ENCODE measurements at regions not wholly inside any gene's neighbourhood (a gene's known extent, or its start where the extent isn't known, plus 50 kb on each side); places are given as distances from the start of the nearest gene placed in this dataset.

- H3K9me3 ChIP-seq (ENCODE audit: low read depth) = no peaks in the 10 kb centered on the region
Measured at GRCh38 chr7:92982928-92983327, 134.9 kb downstream of the SAMD9 start.

GRCh38 chr7:92976931-92977330 lies 140.6 kb upstream of the CDK6 start:
- H3K27me3 ChIP-seq = no peaks in the 10 kb centered on the region
- H3K9me3 ChIP-seq (ENCODE audit: low read depth) = no peaks in the 10 kb centered on the region
- H3K4me1 ChIP-seq (ENCODE audit: low read depth) = no peaks in the 10 kb centered on the region
- no peak for DNase-seq (ENCODE audit: low read depth in 1 of 2, low spot score in 1 of 2)
- no peak overlapping the region for H3K27ac ChIP-seq
- H3K36me3 ChIP-seq = no peaks in the 10 kb centered on the region
- H3K4me3 ChIP-seq = no peak overlapping the region
- no peak for TF ChIP-seq CTCF (IDR thresholded peaks at IDR 0.05; ENCODE audit: low read depth, low read length)

More at GRCh38 chr7:92982928-92983327, 134.9 kb downstream of the SAMD9 start:
- Histone ChIP-seq H3K27ac (no peak overlapping the region), H3K4me3 (no peak overlapping the region), H3K36me3 (no peaks in the 10 kb centered on the region), H3K4me1 (ENCODE audit: low read depth) (no peaks in the 10 kb centered on the region), H3K27me3 (no peaks in the 10 kb centered on the region)
- no peak for DNase-seq (ENCODE audit: low read depth in 1 of 2, low spot score in 1 of 2)
- no peak for TF ChIP-seq CTCF (IDR thresholded peaks at IDR 0.05; ENCODE audit: low read depth, low read length)

- no peaks in the 10 kb centered on the region for H3K27me3 ChIP-seq
- H3K9me3 ChIP-seq (ENCODE audit: low read depth) = no peaks in the 10 kb centered on the region
- no peaks in the 10 kb centered on the region for H3K36me3 ChIP-seq
- no peak overlapping the region for H3K27ac ChIP-seq
- no peak for TF ChIP-seq CTCF (IDR thresholded peaks at IDR 0.05; ENCODE audit: low read depth, low read length)
- H3K4me3 ChIP-seq = no peak overlapping the region
- H3K4me1 ChIP-seq (ENCODE audit: low read depth) = no peaks in the 10 kb centered on the region
- DNase-seq (ENCODE audit: low read depth in 1 of 2, low spot score in 1 of 2) = no peak
Measured at GRCh38 chr7:92973974-92974373, 137.6 kb upstream of the CDK6 start.

GRCh38 chr7:92973293-92973731 lies 136.9 kb upstream of the CDK6 start:
- H3K36me3 ChIP-seq = no peaks in the 10 kb centered on the region
- no peak overlapping the region for H3K4me3 ChIP-seq
- H3K4me1 ChIP-seq (ENCODE audit: low read depth) = no peaks in the 10 kb centered on the region
- no peaks in the 10 kb centered on the region for H3K9me3 ChIP-seq (ENCODE audit: low read depth)
- no peak for DNase-seq (ENCODE audit: low read depth in 1 of 2, low spot score in 1 of 2)
- TF ChIP-seq CTCF (IDR thresholded peaks at IDR 0.05; ENCODE audit: low read depth, low read length) = no peak
- no peaks in the 10 kb centered on the region for H3K27me3 ChIP-seq
- H3K27ac ChIP-seq = no peak overlapping the region

- no peak for DNase-seq (ENCODE audit: low read depth in 1 of 2, low spot score in 1 of 2)
- H3K9me3 ChIP-seq (ENCODE audit: low read depth) = no peaks in the 10 kb centered on the region
- H3K4me3 ChIP-seq = no peak overlapping the region
- no peak for TF ChIP-seq CTCF (IDR thresholded peaks at IDR 0.05; ENCODE audit: low read depth, low read length)
- no peaks in the 10 kb centered on the region for H3K4me1 ChIP-seq (ENCODE audit: low read depth)
- no peaks in the 10 kb centered on the region for H3K36me3 ChIP-seq
- H3K27me3 ChIP-seq = no peaks in the 10 kb centered on the region
- H3K27ac ChIP-seq = no peak overlapping the region
Measured at GRCh38 chr7:92972441-92972840, 136.1 kb upstream of the CDK6 start.

- no peak overlapping the region for H3K4me3 ChIP-seq
- DNase-seq (ENCODE audit: low read depth in 1 of 2, low spot score in 1 of 2) = no peak
- H3K4me1 ChIP-seq (ENCODE audit: low read depth) = no peaks in the 10 kb centered on the region
- no peaks in the 10 kb centered on the region for H3K36me3 ChIP-seq
- no peak for TF ChIP-seq CTCF (IDR thresholded peaks at IDR 0.05; ENCODE audit: low read depth, low read length)
- no peaks in the 10 kb centered on the region for H3K27me3 ChIP-seq
- no peaks in the 10 kb centered on the region for H3K9me3 ChIP-seq (ENCODE audit: low read depth)
- no peak overlapping the region for H3K27ac ChIP-seq
Measured at GRCh38 chr7:92969061-92969460, 132.7 kb upstream of the CDK6 start.
